NCI-H1694 (cell line): ENCODE measurements at regions not wholly inside any gene's neighbourhood (a gene's known extent, or its start where the extent isn't known, plus 50 kb on each side); places are given as distances from the start of the nearest gene placed in this dataset.
"Not testable (repeated sequence)": the region's sequence is repeated elsewhere in the genome, so short reads cannot be mapped to it uniquely, and the experiment has no call there.

Source experiments
- DNase-seq: peaks from one replicate; lab custom pipeline; 2025; lab: John Stamatoyannopoulos, UW

DNA sequence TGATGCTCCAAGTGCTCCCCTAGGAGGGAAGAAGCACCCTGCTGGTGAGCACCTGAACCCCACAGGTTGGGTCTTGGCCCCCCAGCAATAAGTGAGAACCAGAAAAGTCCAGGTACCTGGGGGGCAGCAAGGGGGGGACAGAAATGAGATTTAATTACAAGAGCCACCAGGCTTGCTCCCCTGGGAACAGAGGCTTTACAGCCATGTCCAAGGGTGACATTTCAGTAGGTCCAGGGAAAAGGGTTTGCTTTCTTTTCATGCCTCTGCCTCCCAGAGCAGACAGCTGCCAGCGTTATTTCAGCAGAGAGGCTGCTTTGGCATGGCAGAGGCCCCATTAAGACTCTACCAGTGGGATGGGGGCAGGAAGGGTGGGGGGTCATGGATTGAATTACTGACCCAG is 437.7 kb downstream of the BUD13 start:
- no peak for DNase-seq

DNA sequence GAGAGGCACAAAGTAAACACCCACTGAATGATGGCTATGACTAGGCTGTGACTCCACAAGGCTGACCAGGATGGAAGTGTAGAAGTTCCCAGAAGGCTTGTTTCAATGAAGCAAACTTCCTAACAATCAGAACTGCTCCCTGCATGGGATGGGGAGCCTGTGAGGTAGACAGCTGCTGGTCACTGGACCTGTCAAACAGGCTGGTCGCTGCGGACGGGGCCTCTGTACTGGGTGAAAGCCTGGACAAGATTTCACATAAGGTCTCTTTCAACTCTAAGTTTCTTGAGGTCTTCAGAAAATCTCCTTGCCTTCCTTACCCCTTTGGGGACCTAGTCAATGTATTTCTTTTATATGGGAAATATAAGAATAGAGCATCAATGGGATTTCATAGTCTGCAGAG is 438.2 kb downstream of the BUD13 start:
- no peak for DNase-seq

DNA sequence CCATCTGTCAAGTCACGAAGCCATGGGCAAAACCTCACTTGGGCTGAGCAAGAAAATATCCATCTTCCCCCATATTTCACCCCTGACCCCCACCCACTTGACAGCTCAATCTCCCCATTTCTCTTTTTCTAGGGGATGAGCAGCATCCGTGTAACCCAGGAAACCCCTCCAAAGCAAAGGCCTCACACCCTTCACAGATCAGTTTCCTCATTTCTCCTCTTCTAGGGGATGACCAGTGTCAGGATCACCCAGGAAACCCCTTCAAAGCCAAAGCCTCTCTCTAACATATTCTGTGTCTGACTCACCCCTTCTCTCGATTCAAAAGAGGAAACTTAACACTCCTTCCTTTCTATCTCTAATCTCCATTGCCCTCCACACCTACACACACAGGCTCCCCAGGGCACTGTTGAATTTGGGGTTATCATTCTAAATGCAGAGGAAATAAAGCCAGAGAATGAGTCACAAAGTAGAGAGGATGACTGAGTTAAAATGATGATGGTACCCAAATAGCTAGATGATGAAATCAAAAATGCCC is 439.7 kb downstream of the BUD13 start:
- DNase-seq = no peak

DNA sequence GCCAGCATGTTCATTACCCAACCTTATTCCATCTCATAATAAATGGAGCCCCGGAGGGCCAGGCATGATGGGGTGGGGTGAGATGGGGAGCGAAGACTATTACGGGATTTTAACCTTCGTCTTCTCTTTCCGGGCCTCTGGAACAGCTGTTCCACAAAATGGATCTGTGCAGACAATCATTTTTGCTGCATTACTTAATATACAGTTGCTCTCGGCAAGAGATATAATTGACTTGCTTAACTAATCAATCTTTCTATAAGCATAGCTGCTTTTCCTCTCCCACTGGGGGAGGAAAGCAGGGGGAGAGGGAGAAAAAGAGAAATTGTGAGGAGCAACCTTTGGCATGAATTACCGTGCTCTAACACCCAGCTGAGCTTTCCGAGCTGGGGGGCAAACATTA is 440.4 kb downstream of the BUD13 start:
- no peak for DNase-seq

DNA sequence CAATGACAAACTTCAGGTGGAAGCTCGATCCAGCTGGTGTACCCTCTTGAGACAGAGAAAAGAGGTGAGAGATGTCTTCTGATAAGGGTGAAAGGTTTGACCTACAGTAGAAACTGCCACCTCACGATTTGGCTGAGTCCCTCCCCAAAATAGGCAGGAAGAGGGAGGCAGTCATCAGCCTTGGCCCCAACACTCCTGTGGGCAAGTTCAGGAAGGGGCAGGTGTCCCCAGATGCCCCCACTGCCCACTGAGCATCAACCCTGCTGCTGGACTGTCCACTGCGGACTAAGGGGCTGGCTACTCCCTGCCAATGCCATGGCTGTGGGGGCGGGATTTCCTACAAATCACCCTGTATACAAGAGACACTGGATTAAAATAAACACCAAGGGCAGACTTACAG is 441.4 kb downstream of the BUD13 start:
- DNase-seq = no peak

DNA sequence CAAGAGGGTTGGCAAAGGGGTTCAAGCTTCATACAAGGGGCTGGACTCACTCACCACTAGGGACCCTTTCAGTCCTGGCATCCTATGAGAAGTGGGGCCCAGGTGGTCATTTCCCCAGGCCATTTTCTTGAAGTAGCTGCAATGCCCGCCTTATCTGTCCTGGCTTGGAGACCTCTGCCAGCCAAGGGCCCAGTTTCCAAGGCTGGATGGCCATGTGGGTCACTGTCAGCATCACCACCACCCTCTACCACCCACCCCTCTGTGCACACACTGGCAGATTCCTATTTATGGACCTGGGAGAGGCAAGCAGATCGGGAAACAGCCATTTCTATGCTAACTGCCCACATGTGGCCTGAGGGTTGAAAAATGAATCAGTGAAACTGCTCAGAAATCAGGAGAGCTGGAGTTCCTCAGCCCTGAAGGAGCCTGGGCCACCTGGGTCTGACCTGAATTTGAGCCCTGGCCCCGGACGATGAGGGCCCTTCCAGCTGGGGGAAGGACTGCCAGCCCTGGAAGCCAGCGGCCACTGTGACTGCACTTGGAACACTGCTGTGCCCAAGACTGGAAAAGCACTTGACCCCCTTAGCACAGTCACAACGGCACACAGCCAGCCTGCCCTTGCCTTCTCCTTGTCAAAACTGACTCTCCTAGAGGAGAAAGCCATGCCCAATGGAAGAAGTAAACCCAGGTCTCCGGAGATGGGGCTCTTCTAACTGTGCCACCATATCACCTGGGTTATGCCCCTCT is 442.2 kb downstream of the BUD13 start:
- DNase-seq = no peak

DNA sequence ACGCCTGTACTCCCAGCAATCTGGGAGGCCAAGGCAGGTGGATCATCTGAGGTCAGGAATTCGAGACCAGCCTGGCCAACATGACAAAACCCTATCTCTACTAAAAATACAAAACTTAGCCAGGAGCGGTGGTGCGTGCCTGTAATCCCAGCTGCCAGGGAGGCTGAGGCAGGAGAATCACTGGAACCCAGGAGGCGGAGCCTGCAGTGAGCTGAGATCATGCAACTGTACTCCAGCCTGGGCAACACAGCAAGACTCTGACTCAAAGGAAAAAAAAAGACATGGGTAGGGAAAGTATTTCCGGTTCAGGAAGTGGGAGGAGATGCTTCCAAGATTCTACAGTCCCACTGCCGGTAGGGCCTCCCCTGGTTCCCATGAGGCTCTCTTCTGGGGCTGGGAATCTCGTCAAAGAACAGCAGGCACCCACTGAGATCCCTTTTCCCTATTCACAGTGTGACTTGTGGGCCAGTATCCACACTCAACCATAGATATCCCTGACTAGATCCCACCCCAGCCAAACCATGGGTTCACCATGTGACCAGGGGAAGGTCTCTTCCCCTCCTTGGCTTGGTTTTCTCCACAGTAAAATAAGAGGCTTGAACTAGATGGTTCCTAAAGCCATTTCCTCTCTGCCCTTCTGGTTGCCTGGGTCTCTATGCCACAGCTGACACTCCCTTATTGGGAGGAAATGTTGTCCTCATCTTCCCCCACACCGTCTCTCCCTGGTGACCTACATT is 443.3 kb downstream of the BUD13 start:
- no peak for DNase-seq

DNA sequence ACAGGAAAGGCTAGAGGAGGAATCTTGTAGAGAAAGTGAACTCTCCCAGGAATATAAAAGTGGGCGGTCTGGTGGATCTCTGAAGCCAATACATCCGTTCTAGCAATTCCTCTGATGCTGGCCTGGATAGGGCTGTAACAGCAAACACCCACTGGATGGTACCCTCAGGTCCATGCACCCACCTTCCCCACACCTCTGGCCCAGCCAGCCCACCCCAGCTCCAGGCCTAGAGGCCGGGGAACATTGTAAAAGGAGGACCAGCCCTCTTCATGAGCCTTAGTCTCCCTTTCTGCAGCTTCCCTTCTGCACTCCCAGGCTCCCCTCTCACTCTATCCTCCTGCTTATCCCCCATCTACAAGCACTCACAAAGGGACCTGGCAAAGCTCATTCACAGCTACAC is 443.9 kb downstream of the BUD13 start:
- DNase-seq = no peak

DNA sequence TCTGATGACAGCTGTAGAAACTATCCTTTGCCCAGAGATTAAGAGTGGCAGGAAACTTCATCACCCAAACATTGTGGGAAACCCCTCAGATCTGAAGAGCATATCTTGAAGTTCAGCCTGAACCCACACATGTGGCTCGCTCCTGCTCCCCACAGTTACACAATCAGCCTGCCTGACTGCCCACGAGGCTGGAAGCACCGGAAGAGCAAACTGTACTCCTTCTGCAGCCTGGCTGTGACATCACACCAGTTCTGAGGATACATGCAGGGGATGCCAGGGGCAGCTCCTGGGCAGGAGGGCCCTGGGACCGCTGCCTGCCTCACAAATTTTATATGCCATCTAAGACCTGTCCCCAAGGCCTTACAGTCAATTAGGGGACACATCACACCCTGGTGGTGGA is 444.4 kb downstream of the BUD13 start:
- no peak for DNase-seq

DNA sequence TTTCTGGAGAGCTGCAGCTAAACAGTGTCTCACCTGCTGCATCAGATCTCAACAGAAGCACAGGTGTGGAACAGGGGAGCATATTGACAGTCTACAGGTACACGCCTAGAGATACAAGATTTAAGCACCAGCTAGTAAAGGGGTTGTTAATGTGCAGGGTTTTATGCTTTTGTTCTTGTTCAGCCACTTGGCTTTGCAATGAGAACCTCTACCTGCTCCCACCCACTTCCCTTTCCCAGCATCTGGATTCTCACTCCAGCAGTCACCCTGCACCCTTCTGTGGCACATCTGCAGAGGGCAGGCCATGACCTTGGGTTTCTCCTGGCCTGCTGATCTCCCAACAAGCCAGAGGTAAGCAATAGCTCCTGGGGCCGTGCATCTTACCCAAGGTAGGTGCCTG is 446.6 kb downstream of the BUD13 start:
- no peak for DNase-seq

DNA sequence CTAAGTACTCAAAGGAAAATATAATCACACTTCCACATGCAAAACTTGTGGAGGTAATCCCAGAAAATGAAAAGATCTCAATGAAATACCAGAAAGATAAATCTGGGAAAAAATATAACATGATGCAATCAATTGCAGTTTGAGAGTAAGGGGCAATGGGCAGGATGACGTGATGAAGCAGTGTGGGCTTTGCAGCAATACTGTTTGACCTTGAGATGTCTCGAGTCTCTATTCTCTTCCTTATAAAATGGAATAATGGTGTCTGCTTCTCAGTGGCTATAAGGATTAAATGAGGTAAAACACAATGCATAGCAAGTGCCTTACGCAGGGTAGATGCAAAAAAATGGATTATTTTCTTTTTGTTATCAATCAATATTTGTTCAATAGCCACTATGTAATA is 447.5 kb downstream of the BUD13 start:
- DNase-seq = no peak

DNA sequence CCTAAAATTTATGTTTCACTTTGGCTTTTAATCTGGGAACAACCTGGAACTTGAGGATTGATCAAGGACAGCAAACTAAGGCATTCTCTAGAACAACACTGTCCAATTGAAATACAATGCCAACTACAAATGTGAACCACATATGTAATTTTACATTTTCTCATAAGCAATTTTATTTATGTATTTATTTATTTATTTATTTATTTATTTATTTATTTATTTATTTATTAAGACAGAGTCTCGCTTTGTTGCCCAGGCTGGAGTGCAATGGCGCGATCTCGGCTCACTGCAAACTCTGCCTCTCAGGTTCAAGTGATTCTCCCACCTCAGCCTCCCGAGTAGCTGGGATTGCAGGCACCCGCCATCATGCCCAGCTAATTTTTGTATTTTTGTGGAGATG is 448.7 kb downstream of the BUD13 start:
- not testable (repeated sequence) for DNase-seq

DNA sequence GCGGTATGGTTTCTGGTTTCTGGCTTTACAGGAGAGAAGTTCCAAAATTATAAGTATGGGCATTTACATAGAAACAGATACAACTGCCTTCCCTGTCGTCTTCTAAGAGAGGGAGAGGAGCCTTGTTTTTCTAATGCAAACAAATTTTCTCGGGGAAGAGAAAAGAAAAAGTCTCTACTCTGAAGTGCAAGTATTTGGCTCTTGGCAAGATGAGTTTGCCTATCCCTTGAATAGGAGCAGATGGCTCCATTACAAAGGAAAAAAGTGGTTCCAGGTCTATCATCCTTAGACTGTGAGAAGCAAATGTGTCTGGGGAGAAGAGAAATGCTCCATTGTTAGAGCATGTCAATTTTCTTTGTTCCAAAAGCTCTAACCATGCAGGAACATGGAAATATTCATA is 455.6 kb downstream of the BUD13 start:
- DNase-seq = no peak

DNA sequence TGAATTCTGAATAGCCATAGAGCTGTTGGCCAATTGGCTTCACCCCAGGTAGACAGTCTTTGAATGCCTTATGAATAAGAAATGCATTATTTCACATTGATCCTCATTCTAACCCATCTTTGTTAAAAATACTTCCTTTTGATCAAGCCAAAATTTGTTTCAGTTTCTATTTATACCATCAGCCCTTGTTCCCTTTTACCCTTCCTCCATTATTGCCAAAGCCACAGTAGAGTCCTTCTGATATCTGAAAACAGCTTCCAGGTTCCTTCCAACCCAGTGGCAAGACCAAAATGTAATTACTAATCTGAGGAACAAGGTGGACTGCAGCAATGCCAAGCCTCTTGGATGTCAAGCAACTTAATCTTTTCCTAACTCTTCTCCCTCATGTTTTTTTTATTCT is 458.8 kb downstream of the BUD13 start:
- DNase-seq = no peak

DNA sequence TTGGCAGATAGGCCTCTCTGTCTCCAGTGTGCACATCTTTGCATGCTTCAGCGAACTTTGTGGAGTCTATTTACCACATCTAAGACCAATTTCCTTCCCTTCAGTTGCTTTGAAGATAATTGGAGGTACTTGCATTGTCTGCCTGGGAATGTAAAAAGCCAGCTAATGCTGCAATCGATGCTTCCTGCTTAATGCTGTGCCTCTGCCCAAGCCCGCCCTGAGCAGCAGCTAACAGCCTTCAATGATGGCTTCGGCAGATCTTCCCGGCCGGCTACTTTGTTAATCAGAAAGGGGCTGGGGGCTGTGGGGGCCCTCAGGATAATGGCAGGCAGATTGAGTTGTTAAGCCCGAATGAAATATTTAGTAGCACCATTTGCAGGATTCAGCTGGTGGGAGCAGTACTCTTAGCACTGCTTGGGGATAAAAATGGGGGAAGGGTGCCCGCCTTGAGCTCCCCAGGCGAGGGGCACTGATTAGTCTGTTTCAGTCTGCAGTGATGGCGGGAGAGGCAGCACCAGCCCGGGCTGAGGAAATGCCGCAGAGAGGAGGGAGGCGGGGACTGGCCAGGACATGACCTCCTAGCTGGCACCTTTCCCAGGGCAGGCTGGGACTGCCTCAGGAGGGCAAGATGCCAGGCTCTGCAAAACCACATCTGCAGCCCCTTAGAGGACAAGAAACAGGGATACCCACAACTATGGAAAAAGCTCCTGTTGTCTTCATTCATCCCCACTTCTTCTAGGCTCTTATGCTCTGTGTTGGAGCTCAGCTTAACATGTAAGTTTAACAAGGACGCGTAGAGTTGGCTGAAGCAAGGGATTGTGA is 460.0 kb downstream of the BUD13 start:
- DNase-seq = peak; percentile 40

DNA sequence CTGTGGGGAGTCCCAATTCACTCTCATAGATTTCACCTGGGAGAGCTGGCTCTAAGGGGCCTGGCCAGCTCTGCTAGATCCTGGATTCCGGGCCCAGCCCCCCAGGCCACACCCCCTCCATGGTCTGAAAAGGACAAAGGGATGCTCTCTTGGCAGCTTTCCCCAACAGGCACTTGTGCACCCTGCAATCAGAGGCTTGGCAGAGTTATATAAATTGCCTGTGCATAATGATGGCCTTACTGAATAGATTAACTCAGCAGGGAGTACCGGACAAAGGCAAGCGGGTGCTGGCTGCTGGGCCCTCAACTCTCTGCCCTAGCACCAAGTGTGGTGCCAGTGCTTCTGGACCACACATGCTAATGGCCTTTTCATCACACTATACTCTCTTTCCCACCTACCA is 461.6 kb downstream of the BUD13 start:
- no peak for DNase-seq

DNA sequence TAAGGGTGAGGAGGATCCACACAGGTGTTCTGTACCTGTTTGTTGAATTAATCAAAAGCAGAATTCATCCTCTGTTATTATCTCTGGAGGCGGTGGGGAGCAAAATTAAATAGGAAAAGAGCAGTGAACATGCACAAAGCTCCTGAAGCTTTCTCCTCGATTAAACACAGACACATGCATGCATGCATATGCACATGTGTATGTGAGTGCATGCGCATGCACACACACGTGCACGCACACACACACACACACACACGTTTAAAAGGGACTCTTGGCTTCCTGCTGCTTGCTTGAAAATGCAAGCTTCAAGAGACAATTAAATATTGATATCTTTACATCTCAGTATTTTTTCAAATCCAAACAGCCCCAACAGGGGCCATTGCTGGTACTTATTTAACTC is 462.1 kb downstream of the BUD13 start:
- no peak for DNase-seq

DNA sequence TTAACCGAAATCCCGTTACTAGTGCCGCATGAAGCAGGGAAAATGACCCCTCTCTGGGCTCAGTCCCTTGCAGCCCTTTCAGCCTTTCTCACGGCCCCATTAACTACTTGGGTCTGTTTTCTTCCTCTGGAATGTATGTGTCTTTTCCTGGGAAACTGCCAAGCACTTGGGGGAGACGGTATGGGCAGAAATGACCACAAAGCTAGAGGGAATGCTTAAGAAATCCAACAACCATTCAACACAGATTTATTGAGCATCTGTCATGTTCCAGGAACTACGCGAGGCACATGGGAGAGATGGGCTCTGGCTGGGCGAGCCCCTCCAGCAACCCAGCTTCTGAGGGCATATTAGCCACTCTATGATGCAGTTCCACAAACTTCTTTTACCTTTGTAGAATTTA is 462.6 kb downstream of the BUD13 start:
- DNase-seq = no peak

DNA sequence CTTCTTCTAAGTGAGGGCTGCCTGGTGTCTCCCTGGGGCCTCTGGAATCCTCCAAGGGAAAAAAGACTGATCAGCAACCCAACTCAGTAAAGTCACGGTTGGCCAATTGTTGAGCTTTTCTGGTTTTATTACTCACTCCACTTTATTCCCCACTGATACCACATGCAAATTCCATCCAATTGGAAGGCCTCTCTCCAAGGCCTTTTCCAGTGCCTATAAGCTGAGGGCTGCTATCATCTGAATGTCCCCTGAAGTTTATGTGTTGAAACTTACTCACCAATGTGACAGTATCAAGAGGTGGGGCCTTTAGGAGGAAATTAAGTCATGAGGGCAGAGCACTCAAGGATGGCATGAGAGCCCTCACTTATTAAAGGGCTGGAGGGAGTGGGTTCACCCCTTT is 463.3 kb downstream of the BUD13 start:
- no peak for DNase-seq

DNA sequence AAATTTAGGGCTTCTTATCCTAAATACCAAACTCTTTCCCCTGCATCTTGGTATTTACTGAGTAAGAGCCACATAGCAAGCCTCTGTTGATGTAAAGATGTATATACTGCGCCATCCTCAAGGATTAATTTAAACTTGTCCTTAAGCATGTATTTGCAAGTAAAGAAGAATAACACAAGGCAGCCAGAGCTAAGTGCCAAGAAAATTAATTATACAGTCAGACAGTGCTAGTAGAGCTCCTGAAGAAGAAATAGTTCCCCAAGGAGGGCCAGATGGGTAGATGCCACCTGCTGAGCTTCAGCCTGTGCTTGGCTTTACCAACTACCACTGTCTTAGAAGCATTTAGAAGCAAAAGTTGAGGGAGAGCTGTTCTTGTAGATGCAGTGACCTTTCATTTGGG is 470.0 kb downstream of the BUD13 start:
- no peak for DNase-seq

DNA sequence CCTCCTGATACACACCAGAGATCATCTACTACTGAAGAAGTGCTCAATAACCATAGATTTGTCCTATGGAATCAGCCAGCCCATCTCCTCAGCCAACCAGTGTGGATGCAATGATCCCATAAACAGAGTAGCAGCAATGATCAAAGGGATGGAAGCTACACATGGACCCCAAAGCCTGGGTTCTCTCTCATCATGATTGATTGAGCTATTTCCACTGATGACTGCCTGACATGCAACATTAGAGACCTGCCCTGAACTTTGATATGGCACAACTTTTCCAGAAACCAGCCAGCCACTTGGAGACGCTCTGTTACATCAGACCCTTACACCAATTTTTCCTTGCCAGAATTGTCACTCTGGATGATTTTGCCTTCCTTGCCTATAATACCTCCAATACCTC is 471.6 kb downstream of the BUD13 start:
- no peak for DNase-seq

DNA sequence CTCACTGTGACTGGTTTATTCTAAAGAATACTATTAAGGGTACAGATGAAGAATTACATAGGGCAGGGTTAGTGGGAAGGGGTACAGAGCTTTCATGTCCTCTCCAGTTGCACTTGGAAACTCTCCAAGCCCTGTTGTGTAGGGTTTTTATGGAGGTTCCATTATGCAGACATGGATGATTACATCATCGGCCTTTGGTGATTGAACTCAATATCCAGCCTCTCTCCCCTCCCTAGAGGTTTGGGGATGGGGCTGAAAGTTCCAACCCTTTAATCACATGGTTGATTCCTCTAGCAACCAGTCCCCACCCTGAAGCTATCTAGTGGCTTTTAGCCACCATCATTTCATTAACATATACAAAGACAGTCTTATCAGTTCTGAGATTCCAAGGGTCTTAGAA is 472.6 kb downstream of the BUD13 start:
- no peak for DNase-seq

DNA sequence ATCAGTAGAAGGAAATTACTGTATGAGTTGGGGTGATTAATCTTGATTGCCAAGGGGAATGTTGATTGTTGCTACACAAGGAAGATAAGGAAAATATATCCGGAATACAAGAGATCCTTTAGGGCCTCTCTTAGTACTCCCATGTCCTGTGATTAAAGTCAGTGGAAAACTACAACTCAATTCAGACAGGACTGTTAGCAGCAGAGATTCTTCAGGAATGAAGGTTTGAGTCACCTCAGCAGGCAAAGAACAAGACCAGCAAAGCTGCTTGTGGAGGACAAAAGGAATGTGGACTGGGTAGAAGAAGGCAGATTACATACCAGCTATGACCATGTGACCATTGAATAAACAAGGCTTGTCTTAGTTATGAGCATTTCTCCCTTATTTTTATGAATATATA is 478.2 kb downstream of the BUD13 start:
- DNase-seq = no peak
